ENCODE measurements at regions not wholly inside any gene's neighbourhood (a gene's known extent, or its start where the extent isn't known, plus 50 kb on each side); places are given as distances from the start of the nearest gene placed in this dataset.

GRCh38 chr6:163714179-163714578 is 299.7 kb downstream of the QKI start:
- H3K4me3 ChIP-seq (ENCODE audit: control insufficient read depth in 1 of 2, extremely low read depth in 1 of 2, low read length in 1 of 2), result no peak overlapping the region
- H3K27ac ChIP-seq (ENCODE audit: low read length), result no peak overlapping the region
- H3K4me1 ChIP-seq (ENCODE audit: control insufficient read depth in 1 of 2, extremely low read depth in 1 of 2, insufficient read depth in 2 of 2, low read length in 2 of 2), result peaks cover 0 to 10% of the 10 kb centered on the region in 2 experiments
- 82% methylated on average over 10 of the region's 10 CpGs for WGBS (ENCODE audit: insufficient coverage)
- peaks cover 0 to 31% of the 10 kb centered on the region in 2 experiments for H3K27me3 ChIP-seq (replicated peaks in 1 of 2; ENCODE audit: control insufficient read depth in 2 of 2, extremely low read depth in 1 of 2, insufficient read depth in 2 of 2, low read length in 1 of 2)
- no peak for ATAC-seq (replicated peaks in 1 of 4)
- Mint-ChIP-seq H3K4me3 (no peak overlapping the region), H3K4me1 (peaks cover 5 to 24% (median 8%) of the 10 kb centered on the region in 3 donors), H3K27ac (no peak overlapping the region), H3K9me3 (no peaks in the 10 kb centered on the region), H3K27me3 (peaks cover 4 to 10% of the 10 kb centered on the region in 2 donors), H3K36me3 (no peaks in the 10 kb centered on the region)
- no peaks in the 10 kb centered on the region for H3K9me3 ChIP-seq
- ChIA-PET CTCF (no interaction called here), POLR2A (interaction anchor here in 1 of 2 donors (0.7 kb wide), 1 partner anchor 454 kb away, joined by 3 read pairs; no protein-coding TSS in a partner anchor)
- no peaks in the 10 kb centered on the region for H3K36me3 ChIP-seq (ENCODE audit: control insufficient read depth in 2 of 2, extremely low read depth in 1 of 2, insufficient read depth in 1 of 2, low read length in 1 of 2)
- no peak for DNase-seq

GRCh38 chr6:163712981-163713380 is 298.5 kb downstream of the QKI start:
- CTCF ChIA-PET, result no interaction called here
- H3K36me3 ChIP-seq (ENCODE audit: control insufficient read depth in 2 of 2, extremely low read depth in 1 of 2, insufficient read depth in 1 of 2, low read length in 1 of 2), result no peaks in the 10 kb centered on the region
- WGBS (ENCODE audit: insufficient coverage), result 84% methylated on average over 3 of the region's 8 CpGs
- Mint-ChIP-seq H3K4me3 (no peak overlapping the region), H3K4me1 (peaks cover 5 to 21% (median 8%) of the 10 kb centered on the region in 3 donors), H3K27ac (no peak overlapping the region), H3K36me3 (no peaks in the 10 kb centered on the region), H3K27me3 (peaks cover 4 to 10% of the 10 kb centered on the region in 2 donors), H3K9me3 (no peaks in the 10 kb centered on the region)
- H3K27ac ChIP-seq (ENCODE audit: low read length), result no peak overlapping the region
- DNase-seq (no peak), ATAC-seq (replicated peaks in 1 of 4) (no peak)
- no peaks in the 10 kb centered on the region for H3K9me3 ChIP-seq
- POLR2A ChIA-PET, result no interaction called here
- H3K4me3 ChIP-seq (ENCODE audit: control insufficient read depth in 1 of 2, extremely low read depth in 1 of 2, low read length in 1 of 2), result no peak overlapping the region
- peaks cover 0 to 10% of the 10 kb centered on the region in 2 experiments for H3K4me1 ChIP-seq (ENCODE audit: control insufficient read depth in 1 of 2, extremely low read depth in 1 of 2, insufficient read depth in 2 of 2, low read length in 2 of 2)
- H3K27me3 ChIP-seq (replicated peaks in 1 of 2; ENCODE audit: control insufficient read depth in 2 of 2, extremely low read depth in 1 of 2, insufficient read depth in 2 of 2, low read length in 1 of 2), result peaks cover 0 to 31% of the 10 kb centered on the region in 2 experiments

- Histone ChIP-seq H3K4me3 (ENCODE audit: control insufficient read depth in 1 of 2, extremely low read depth in 1 of 2, low read length in 1 of 2) (no peak overlapping the region), H3K4me1 (ENCODE audit: control insufficient read depth in 1 of 2, extremely low read depth in 1 of 2, insufficient read depth in 2 of 2, low read length in 2 of 2) (peaks cover 0 to 10% of the 10 kb centered on the region in 2 experiments), H3K27ac (ENCODE audit: low read length) (no peak overlapping the region), H3K9me3 (no peaks in the 10 kb centered on the region), H3K36me3 (ENCODE audit: control insufficient read depth in 2 of 2, extremely low read depth in 1 of 2, insufficient read depth in 1 of 2, low read length in 1 of 2) (no peaks in the 10 kb centered on the region), H3K27me3 (replicated peaks in 1 of 2; ENCODE audit: control insufficient read depth in 2 of 2, extremely low read depth in 1 of 2, insufficient read depth in 2 of 2, low read length in 1 of 2) (peaks cover 0 to 31% of the 10 kb centered on the region in 2 experiments)
- Mint-ChIP-seq H3K36me3 (no peaks in the 10 kb centered on the region), H3K4me3 (no peak overlapping the region), H3K4me1 (peaks cover 5 to 21% (median 8%) of the 10 kb centered on the region in 3 donors), H3K9me3 (no peaks in the 10 kb centered on the region), H3K27me3 (peaks cover 4 to 10% of the 10 kb centered on the region in 2 donors), H3K27ac (no peak overlapping the region)
- 60% methylated on average over 4 of the region's 8 CpGs for WGBS (ENCODE audit: insufficient coverage)
- ATAC-seq (replicated peaks in 1 of 4) (no peak), DNase-seq (no peak)
- ChIA-PET CTCF (no interaction called here), POLR2A (no interaction called here)
These were observed 298.0 kb downstream of the QKI start for GRCh38 chr6:163712566-163712961.

DNA sequence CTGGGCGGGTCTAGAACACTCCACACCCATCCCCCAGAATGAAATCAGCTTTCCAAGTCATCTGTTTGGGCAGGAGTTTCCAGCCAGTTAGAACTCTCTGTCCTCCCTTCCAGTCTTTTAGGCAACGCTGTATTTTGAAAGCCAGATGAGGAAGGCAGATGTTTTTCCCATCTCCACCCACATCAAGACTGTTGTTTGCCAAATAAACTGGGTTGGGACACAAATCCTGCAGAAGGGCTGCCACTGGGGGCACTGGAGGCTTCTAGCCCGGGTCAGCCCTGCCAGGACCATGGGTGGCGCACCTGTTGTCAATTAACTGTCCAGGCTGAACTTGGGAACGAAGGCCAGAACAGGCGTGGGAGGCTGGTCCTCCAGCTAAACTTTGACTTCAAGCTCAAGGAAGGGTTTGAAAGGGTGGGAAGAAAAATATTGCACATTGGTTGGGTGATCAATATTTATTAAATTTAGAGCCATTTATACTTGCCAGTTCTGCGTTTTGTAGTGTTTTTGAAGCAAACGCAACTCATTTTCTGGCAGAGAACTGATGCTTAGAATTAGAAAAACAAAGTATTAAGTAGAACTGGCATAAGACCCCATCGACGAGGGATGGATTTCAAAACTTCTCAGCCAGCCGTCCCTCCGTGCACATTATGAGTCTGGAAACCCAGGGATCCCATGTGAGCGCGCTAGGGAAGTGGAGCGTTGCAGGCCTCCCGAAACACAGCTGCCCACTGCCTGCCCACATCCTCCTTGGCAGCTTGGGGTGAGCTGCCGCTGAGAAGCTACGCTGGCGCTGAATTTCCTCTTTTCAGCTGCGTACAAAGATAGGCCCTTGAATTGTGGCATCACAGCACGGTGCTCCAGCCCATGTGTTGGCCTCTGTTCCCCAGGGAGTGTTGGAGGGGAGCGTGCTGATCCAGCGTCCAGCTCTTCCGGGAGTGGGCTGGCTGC is 297.4 kb downstream of the QKI start:
- ATAC-seq (replicated peaks in 1 of 4) (peak in 1 of 4 experiments; percentile 19), DNase-seq (peak in 4 of 35 experiments; percentile 6 to 36 (median 11))
- ChIA-PET POLR2A (no interaction called here), CTCF (no interaction called here)
- 21% methylated on average over 20 of the region's 24 CpGs for WGBS (ENCODE audit: insufficient coverage)
- H3K9me3 ChIP-seq, result no peaks in the 10 kb centered on the region
- no peak overlapping the region for H3K4me3 ChIP-seq (ENCODE audit: control insufficient read depth in 1 of 2, extremely low read depth in 1 of 2, low read length in 1 of 2)
- H3K27me3 ChIP-seq (replicated peaks in 1 of 2; ENCODE audit: control insufficient read depth in 2 of 2, extremely low read depth in 1 of 2, insufficient read depth in 2 of 2, low read length in 1 of 2), result peaks cover 0 to 31% of the 10 kb centered on the region in 2 experiments
- no peaks in the 10 kb centered on the region for H3K36me3 Mint-ChIP-seq
- H3K4me1 Mint-ChIP-seq, result peaks cover 5 to 26% (median 8%) of the 10 kb centered on the region in 3 donors
- H3K27me3 Mint-ChIP-seq, result peaks cover 4 to 7% of the 10 kb centered on the region in 2 donors
- H3K27ac ChIP-seq (ENCODE audit: low read length), result no peak overlapping the region
- no peak overlapping the region for H3K27ac Mint-ChIP-seq
- no peak overlapping the region for H3K4me3 Mint-ChIP-seq
- H3K9me3 Mint-ChIP-seq, result no peaks in the 10 kb centered on the region
- H3K36me3 ChIP-seq (ENCODE audit: control insufficient read depth in 2 of 2, extremely low read depth in 1 of 2, insufficient read depth in 1 of 2, low read length in 1 of 2), result no peaks in the 10 kb centered on the region
- peaks cover 0 to 10% of the 10 kb centered on the region in 2 experiments for H3K4me1 ChIP-seq (ENCODE audit: control insufficient read depth in 1 of 2, extremely low read depth in 1 of 2, insufficient read depth in 2 of 2, low read length in 2 of 2)

GRCh38 chr6:163710532-163711470 is 296.3 kb downstream of the QKI start:
- Histone ChIP-seq H3K4me3 (ENCODE audit: control insufficient read depth in 1 of 2, extremely low read depth in 1 of 2, low read length in 1 of 2) (no peak overlapping the region), H3K9me3 (no peaks in the 10 kb centered on the region), H3K27me3 (replicated peaks in 1 of 2; ENCODE audit: control insufficient read depth in 2 of 2, extremely low read depth in 1 of 2, insufficient read depth in 2 of 2, low read length in 1 of 2) (peaks cover 0 to 25% of the 10 kb centered on the region in 2 experiments), H3K4me1 (ENCODE audit: control insufficient read depth in 1 of 2, extremely low read depth in 1 of 2, insufficient read depth in 2 of 2, low read length in 2 of 2) (peaks cover 3 to 10% of the 10 kb centered on the region in 2 experiments), H3K27ac (ENCODE audit: low read length) (no peak overlapping the region), H3K36me3 (ENCODE audit: control insufficient read depth in 2 of 2, extremely low read depth in 1 of 2, insufficient read depth in 1 of 2, low read length in 1 of 2) (no peaks in the 10 kb centered on the region)
- H3K27me3 Mint-ChIP-seq, result peaks cover 4 to 7% of the 10 kb centered on the region in 2 donors
- ChIA-PET CTCF (interaction anchor here in 1 of 2 donors (0.5 kb wide), 1 partner anchor 1155 kb away, joined by 4 read pairs; no protein-coding TSS in a partner anchor), POLR2A (interaction anchor here in 1 of 2 donors (0.6 kb wide), 1 partner anchor 287 kb away, joined by 4 read pairs; no protein-coding TSS in a partner anchor)
- no peaks in the 10 kb centered on the region for H3K36me3 Mint-ChIP-seq
- no peak for DNase-seq
- no peak for ATAC-seq (replicated peaks in 1 of 4)
- H3K4me1 Mint-ChIP-seq, result peaks cover 5 to 28% (median 8%) of the 10 kb centered on the region in 3 donors
- H3K9me3 Mint-ChIP-seq, result no peaks in the 10 kb centered on the region
- 80% methylated on average over 7 of the region's 13 CpGs for WGBS (ENCODE audit: insufficient coverage)
- H3K4me3 Mint-ChIP-seq, result no peak overlapping the region
- no peak overlapping the region for H3K27ac Mint-ChIP-seq

DNA sequence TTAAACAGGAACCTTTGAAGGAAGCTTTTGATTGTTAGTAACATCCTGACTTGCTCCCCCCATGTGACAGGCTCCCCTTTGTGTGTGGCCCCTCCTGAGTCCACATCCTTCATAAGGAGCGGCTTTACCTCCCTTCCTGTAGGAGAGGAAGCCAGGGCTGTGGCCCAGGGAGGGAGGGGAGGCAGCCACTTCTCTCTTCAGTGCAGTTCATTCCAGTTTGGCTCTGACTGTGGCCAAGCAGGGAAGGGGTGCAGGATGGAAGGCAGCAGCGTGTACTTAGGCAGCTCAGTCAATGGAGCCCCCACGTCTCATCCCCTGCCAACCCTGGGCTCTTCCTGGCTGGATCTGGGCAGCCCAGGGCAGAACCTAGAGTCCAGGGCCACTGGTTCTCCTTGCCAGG is 295.2 kb downstream of the QKI start:
- H3K4me1 ChIP-seq (ENCODE audit: control insufficient read depth in 1 of 2, extremely low read depth in 1 of 2, insufficient read depth in 2 of 2, low read length in 2 of 2), result peaks cover 3 to 10% of the 10 kb centered on the region in 2 experiments
- Mint-ChIP-seq H3K9me3 (no peaks in the 10 kb centered on the region), H3K27me3 (peaks cover 4 to 7% of the 10 kb centered on the region in 2 donors), H3K4me3 (no peak overlapping the region), H3K27ac (no peak overlapping the region), H3K4me1 (peaks cover 5 to 28% (median 8%) of the 10 kb centered on the region in 3 donors), H3K36me3 (no peaks in the 10 kb centered on the region)
- 69% methylated on average over 2 of the region's 3 CpGs for WGBS (ENCODE audit: insufficient coverage)
- POLR2A ChIA-PET, result no interaction called here
- H3K27ac ChIP-seq (ENCODE audit: low read length), result no peak overlapping the region
- no peak for DNase-seq
- H3K9me3 ChIP-seq, result no peaks in the 10 kb centered on the region
- no peaks in the 10 kb centered on the region for H3K36me3 ChIP-seq (ENCODE audit: control insufficient read depth in 2 of 2, extremely low read depth in 1 of 2, insufficient read depth in 1 of 2, low read length in 1 of 2)
- CTCF ChIA-PET, result no interaction called here
- peak in 1 of 4 experiments; percentile 17 for ATAC-seq (replicated peaks in 1 of 4)
- no peak overlapping the region for H3K4me3 ChIP-seq (ENCODE audit: control insufficient read depth in 1 of 2, extremely low read depth in 1 of 2, low read length in 1 of 2)
- H3K27me3 ChIP-seq (replicated peaks in 1 of 2; ENCODE audit: control insufficient read depth in 2 of 2, extremely low read depth in 1 of 2, insufficient read depth in 2 of 2, low read length in 1 of 2), result peaks cover 0 to 23% of the 10 kb centered on the region in 2 experiments

Data from T-cell (primary cell).